ENCODE measurements at regions not wholly inside any gene's neighbourhood (a gene's known extent, or its start where the extent isn't known, plus 50 kb on each side); places are given as distances from the start of the nearest gene placed in this dataset.

DNA sequence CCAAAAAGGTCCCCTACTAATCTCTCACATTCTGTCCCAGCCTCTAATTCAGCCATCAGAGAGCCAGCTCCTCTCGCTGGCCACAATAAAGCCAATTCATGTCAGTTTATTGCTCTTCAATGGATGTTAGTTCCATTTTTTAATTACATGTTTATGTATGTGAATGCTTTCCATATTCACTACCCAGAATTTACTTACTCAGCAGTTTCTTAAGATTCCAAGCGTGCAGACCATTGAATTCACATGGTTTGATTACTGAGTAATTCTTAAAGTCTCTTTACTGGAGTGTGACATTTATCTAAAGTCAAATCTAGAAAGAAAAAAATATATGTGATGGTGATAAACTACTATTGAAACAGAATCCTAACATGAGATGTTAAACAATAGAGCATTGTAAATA is 102.2 kb downstream of the LLPH start:
- Histone ChIP-seq H3K27me3 (ENCODE audit: control insufficient read depth in 1 of 2, insufficient read depth in 1 of 2, low read length in 2 of 2) (no peaks in the 10 kb centered on the region), H3K14ac (ENCODE audit: low read length in 2 of 2) (no peak overlapping the region), H3K4me1 (ENCODE audit: control insufficient read depth, insufficient read depth, low read depth, low read length) (no peaks in the 10 kb centered on the region), H3K4ac (ENCODE audit: low read depth in 1 of 2, low read length in 2 of 2) (no peak overlapping the region), H2AK5ac (ENCODE audit: low read length, severe bottlenecking) (no peak overlapping the region), H4K8ac (ENCODE audit: low read length) (no peak overlapping the region), H3K36me3 (ENCODE audit: control insufficient read depth in 1 of 2, insufficient read depth in 2 of 2, low read depth in 1 of 2, low read length in 2 of 2) (no peaks in the 10 kb centered on the region), H2BK5ac (ENCODE audit: low read depth, low read length, poor library complexity, severe bottlenecking) (no peak overlapping the region), H2AFZ (ENCODE audit: low read depth, low read length) (no peak overlapping the region), H4K91ac (ENCODE audit: low read length) (no peak overlapping the region), H3K27ac (ENCODE audit: low read length, poor library complexity, severe bottlenecking) (no peak overlapping the region), H3K18ac (ENCODE audit: low read depth in 1 of 2, low read length in 2 of 2) (peak overlapping the region in 1 of 2 experiments; percentile 21), H3K23ac (ENCODE audit: low read length in 2 of 2) (no peak overlapping the region), H3K4me2 (ENCODE audit: low read length, poor library complexity, severe bottlenecking) (no peak overlapping the region), H3K4me3 (ENCODE audit: insufficient read depth in 1 of 2, low read depth in 1 of 2, low read length in 2 of 2) (no peak overlapping the region), H3K9ac (ENCODE audit: low read length) (no peak overlapping the region), H3K79me1 (replicated peaks; ENCODE audit: low read length, poor library complexity, severe bottlenecking) (no peaks in the 10 kb centered on the region), H3K9me3 (ENCODE audit: control insufficient read depth, low read length) (no peaks in the 10 kb centered on the region), H2BK120ac (ENCODE audit: low read depth, low read length) (no peak overlapping the region), H2BK12ac (ENCODE audit: low read length in 2 of 2) (no peak overlapping the region), H2BK15ac (ENCODE audit: low read depth, poor library complexity, severe bottlenecking) (no peak overlapping the region)
- WGBS: no CpG with 5 or more reads among the region's 2 CpGs
- no peak for DNase-seq

DNA sequence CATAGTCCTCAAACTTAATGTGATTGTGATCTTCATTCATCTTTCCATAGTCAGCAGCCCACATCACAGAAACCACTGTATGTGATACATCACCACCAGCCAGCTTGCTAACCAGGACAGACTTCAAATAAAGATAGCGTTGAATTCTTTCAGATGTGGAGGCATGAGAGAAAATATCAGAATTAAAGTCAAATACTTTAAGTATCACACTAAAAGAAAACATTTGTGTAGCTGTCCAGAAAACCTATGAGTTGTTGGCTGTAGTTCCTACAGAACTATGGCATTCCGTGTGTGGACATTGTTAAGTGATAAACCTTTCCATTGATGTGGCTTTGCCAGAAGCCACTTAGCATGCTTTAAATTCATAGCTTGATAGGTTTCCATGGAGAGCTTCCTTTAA is 105.1 kb downstream of the LLPH start:
- Histone ChIP-seq H3K4me2 (ENCODE audit: low read length, poor library complexity, severe bottlenecking) (no peak overlapping the region), H2BK5ac (ENCODE audit: low read depth, low read length, poor library complexity, severe bottlenecking) (no peak overlapping the region), H2AFZ (ENCODE audit: low read depth, low read length) (no peak overlapping the region), H2AK5ac (ENCODE audit: low read length, severe bottlenecking) (no peak overlapping the region), H3K79me1 (replicated peaks; ENCODE audit: low read length, poor library complexity, severe bottlenecking) (no peaks in the 10 kb centered on the region), H3K9me3 (ENCODE audit: control insufficient read depth, low read length) (no peaks in the 10 kb centered on the region), H2BK12ac (ENCODE audit: low read length in 2 of 2) (no peak overlapping the region), H3K27me3 (ENCODE audit: control insufficient read depth in 1 of 2, insufficient read depth in 1 of 2, low read length in 2 of 2) (no peaks in the 10 kb centered on the region), H3K4ac (ENCODE audit: low read depth in 1 of 2, low read length in 2 of 2) (no peak overlapping the region), H3K4me1 (ENCODE audit: control insufficient read depth, insufficient read depth, low read depth, low read length) (no peaks in the 10 kb centered on the region), H3K23ac (ENCODE audit: low read length in 2 of 2) (no peak overlapping the region), H3K9ac (ENCODE audit: low read length) (no peak overlapping the region), H3K4me3 (ENCODE audit: insufficient read depth in 1 of 2, low read depth in 1 of 2, low read length in 2 of 2) (no peak overlapping the region), H3K14ac (ENCODE audit: low read length in 2 of 2) (no peak overlapping the region), H3K18ac (ENCODE audit: low read depth in 1 of 2, low read length in 2 of 2) (no peak overlapping the region), H2BK120ac (ENCODE audit: low read depth, low read length) (no peak overlapping the region), H3K27ac (ENCODE audit: low read length, poor library complexity, severe bottlenecking) (no peak overlapping the region), H3K36me3 (ENCODE audit: control insufficient read depth in 1 of 2, insufficient read depth in 2 of 2, low read depth in 1 of 2, low read length in 2 of 2) (no peaks in the 10 kb centered on the region), H4K8ac (ENCODE audit: low read length) (no peak overlapping the region), H4K91ac (ENCODE audit: low read length) (no peak overlapping the region), H2BK15ac (ENCODE audit: low read depth, poor library complexity, severe bottlenecking) (no peak overlapping the region)
- DNase-seq: no peak
- 78% methylated on average over 1 of the region's 2 CpGs for WGBS

DNA sequence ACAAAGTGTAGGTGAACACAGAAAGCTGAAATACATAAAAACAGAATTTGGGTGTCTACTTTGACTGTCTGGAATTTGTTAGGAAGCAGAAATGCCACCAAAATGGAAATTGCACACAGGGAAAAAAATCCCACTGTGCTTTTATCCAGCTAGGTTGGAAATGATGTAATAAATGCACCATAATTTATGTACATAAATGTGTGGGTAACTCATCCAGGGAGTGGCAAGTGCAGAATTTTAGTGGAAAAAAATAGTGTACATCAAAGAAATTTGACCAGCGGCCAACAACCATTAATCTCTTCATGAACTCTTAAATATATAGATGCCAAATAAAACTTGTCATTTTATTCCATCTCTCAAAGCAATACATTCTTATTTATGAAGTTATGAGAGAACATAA is 105.6 kb downstream of the LLPH start:
- Histone ChIP-seq H3K9ac (ENCODE audit: low read length) (no peak overlapping the region), H2BK15ac (ENCODE audit: low read depth, poor library complexity, severe bottlenecking) (no peak overlapping the region), H3K27ac (ENCODE audit: low read length, poor library complexity, severe bottlenecking) (no peak overlapping the region), H3K79me1 (replicated peaks; ENCODE audit: low read length, poor library complexity, severe bottlenecking) (no peaks in the 10 kb centered on the region), H3K23ac (ENCODE audit: low read length in 2 of 2) (no peak overlapping the region), H4K8ac (ENCODE audit: low read length) (no peak overlapping the region), H2AK5ac (ENCODE audit: low read length, severe bottlenecking) (no peak overlapping the region), H3K14ac (ENCODE audit: low read length in 2 of 2) (no peak overlapping the region), H2AFZ (ENCODE audit: low read depth, low read length) (no peak overlapping the region), H2BK12ac (ENCODE audit: low read length in 2 of 2) (no peak overlapping the region), H3K4me1 (ENCODE audit: control insufficient read depth, insufficient read depth, low read depth, low read length) (no peaks in the 10 kb centered on the region), H2BK120ac (ENCODE audit: low read depth, low read length) (no peak overlapping the region), H3K4me3 (ENCODE audit: insufficient read depth in 1 of 2, low read depth in 1 of 2, low read length in 2 of 2) (no peak overlapping the region), H3K27me3 (ENCODE audit: control insufficient read depth in 1 of 2, insufficient read depth in 1 of 2, low read length in 2 of 2) (no peaks in the 10 kb centered on the region), H3K36me3 (ENCODE audit: control insufficient read depth in 1 of 2, insufficient read depth in 2 of 2, low read depth in 1 of 2, low read length in 2 of 2) (no peaks in the 10 kb centered on the region), H4K91ac (ENCODE audit: low read length) (no peak overlapping the region), H3K4me2 (ENCODE audit: low read length, poor library complexity, severe bottlenecking) (no peak overlapping the region), H3K9me3 (ENCODE audit: control insufficient read depth, low read length) (no peaks in the 10 kb centered on the region), H3K18ac (ENCODE audit: low read depth in 1 of 2, low read length in 2 of 2) (no peak overlapping the region), H3K4ac (ENCODE audit: low read depth in 1 of 2, low read length in 2 of 2) (no peak overlapping the region), H2BK5ac (ENCODE audit: low read depth, low read length, poor library complexity, severe bottlenecking) (no peak overlapping the region)
- no peak for DNase-seq
- WGBS: no CpG with 5 or more reads among the region's 1 CpG

DNA sequence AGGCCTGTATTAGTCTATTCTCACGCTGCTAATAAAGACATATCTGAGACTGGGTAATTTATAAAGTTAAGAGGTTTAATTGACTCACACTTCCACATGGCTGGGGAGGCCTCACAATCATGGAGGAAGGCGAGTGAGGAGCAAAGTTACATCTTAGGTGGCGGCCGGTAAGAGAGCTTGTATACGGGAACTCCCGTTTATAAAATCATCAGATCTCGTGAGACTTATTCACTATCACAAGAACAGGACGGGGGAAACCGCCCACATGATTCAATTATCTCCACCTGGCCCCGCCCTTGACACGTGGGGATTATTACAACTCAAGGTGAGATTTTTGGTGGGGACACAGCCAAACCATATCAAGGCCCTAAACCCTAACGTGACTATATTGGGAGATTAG is 110.1 kb downstream of the LLPH start:
- Histone ChIP-seq H2BK120ac (ENCODE audit: low read depth, low read length) (no peak overlapping the region), H2AFZ (ENCODE audit: low read depth, low read length) (no peak overlapping the region), H2BK15ac (ENCODE audit: low read depth, poor library complexity, severe bottlenecking) (no peak overlapping the region), H4K91ac (ENCODE audit: low read length) (no peak overlapping the region), H3K9me3 (ENCODE audit: control insufficient read depth, low read length) (no peaks in the 10 kb centered on the region), H3K4me2 (ENCODE audit: low read length, poor library complexity, severe bottlenecking) (no peak overlapping the region), H3K18ac (ENCODE audit: low read depth in 1 of 2, low read length in 2 of 2) (no peak overlapping the region), H3K27ac (ENCODE audit: low read length, poor library complexity, severe bottlenecking) (no peak overlapping the region), H3K4me1 (ENCODE audit: control insufficient read depth, insufficient read depth, low read depth, low read length) (no peaks in the 10 kb centered on the region), H3K9ac (ENCODE audit: low read length) (no peak overlapping the region), H3K4me3 (ENCODE audit: insufficient read depth in 1 of 2, low read depth in 1 of 2, low read length in 2 of 2) (no peak overlapping the region), H4K8ac (ENCODE audit: low read length) (no peak overlapping the region), H3K4ac (ENCODE audit: low read depth in 1 of 2, low read length in 2 of 2) (no peak overlapping the region), H3K79me1 (replicated peaks; ENCODE audit: low read length, poor library complexity, severe bottlenecking) (no peaks in the 10 kb centered on the region), H3K23ac (ENCODE audit: low read length in 2 of 2) (no peak overlapping the region), H3K27me3 (ENCODE audit: control insufficient read depth in 1 of 2, insufficient read depth in 1 of 2, low read length in 2 of 2) (no peaks in the 10 kb centered on the region), H3K36me3 (ENCODE audit: control insufficient read depth in 1 of 2, insufficient read depth in 2 of 2, low read depth in 1 of 2, low read length in 2 of 2) (no peaks in the 10 kb centered on the region), H3K14ac (ENCODE audit: low read length in 2 of 2) (no peak overlapping the region), H2AK5ac (ENCODE audit: low read length, severe bottlenecking) (no peak overlapping the region), H2BK5ac (ENCODE audit: low read depth, low read length, poor library complexity, severe bottlenecking) (no peak overlapping the region), H2BK12ac (ENCODE audit: low read length in 2 of 2) (no peak overlapping the region)
- WGBS: 93% methylated on average over 10 of the region's 12 CpGs
- DNase-seq: no peak
